CD4-positive, alpha-beta T cell (primary cell): ENCODE measurements at regions not wholly inside any gene's neighbourhood (a gene's known extent, or its start where the extent isn't known, plus 50 kb on each side); places are given as distances from the start of the nearest gene placed in this dataset.

Source experiments
- ATAC-seq: fragments of 200-7000 bp; cut with Tn5 transposase; one replicate; pipeline ENCODE4 v1.10.0; 2022; ENCODE audit warnings: mild to moderate bottlenecking; ENCODE audit not compliant: poor library complexity
- CTCF ChIA-PET: fragments of 350-600 bp; sonication (Branson Sonifier 250); formaldehyde crosslinking; loops from one replicate; lab custom pipeline; 2021; ENCODE audit warnings: antibody characterized with exemption, inconsistent platforms; lab: Charles Lee
- POLR2A ChIA-PET: fragments of 350-600 bp; sonication (Branson Sonifier 250); formaldehyde crosslinking; loops from one replicate; lab custom pipeline; 2021; ENCODE audit warnings: antibody characterized with exemption, inconsistent platforms; lab: Charles Lee
- DNase-seq, 14 experiments: peaks; one replicate each; pipeline ENCODE4 v3.0.0-alpha.2; 2013 to 2020; ENCODE audit warnings: mixed read lengths in 2 of 14
- H3K27ac ChIP-seq, 2 donors: one replicate each; pipeline versions ENCODE4 v1.5.1 to v1.7.0; 2013; ENCODE audit warnings: low read length in 2 of 2, low read depth in 1 of 2, mild to moderate bottlenecking in 1 of 2
- H3K27me3 ChIP-seq, 2 experiments: 1 replicate in 1 of 2; 2 replicates in 1 of 2; pipeline versions ENCODE4 v1.6.1 to v1.7.0; 2013; ENCODE audit warnings: low read length in 2 of 2, control low read depth in 1 of 2, mild to moderate bottlenecking in 1 of 2, moderate library complexity in 1 of 2; ENCODE audit not compliant: insufficient read depth in 2 of 2, control insufficient read depth in 1 of 2
- H3K36me3 ChIP-seq: one replicate; pipeline ENCODE4 v1.6.1; 2013; ENCODE audit warnings: low read length, control low read depth; ENCODE audit not compliant: insufficient read depth
- H3K4me1 ChIP-seq: one replicate; pipeline ENCODE4 v1.6.1; 2013; ENCODE audit warnings: low read length, control low read depth; ENCODE audit not compliant: insufficient read depth
- H3K4me3 ChIP-seq: one replicate; pipeline ENCODE4 v1.5.1; 2013; ENCODE audit warnings: mild to moderate bottlenecking, low read length, moderate library complexity
- H3K9me3 ChIP-seq, 2 experiments: 1 replicate in 1 of 2; 2 replicates in 1 of 2; pipeline versions ENCODE4 v1.6.1 to v1.7.0; 2013; ENCODE audit warnings: low read length in 2 of 2, mild to moderate bottlenecking in 2 of 2, control low read depth in 1 of 2, moderate library complexity in 1 of 2; ENCODE audit not compliant: control insufficient read depth in 1 of 2, insufficient read depth in 1 of 2
- H3K27ac Mint-ChIP-seq: one replicate; pipeline ENCODE4 v1.8.0; 2020; ENCODE audit warnings: mixed read lengths
- H3K27me3 Mint-ChIP-seq: one replicate; pipeline ENCODE4 v1.8.0; 2021; ENCODE audit warnings: mixed read lengths
- H3K36me3 Mint-ChIP-seq: one replicate; pipeline ENCODE4 v1.8.0; 2021; ENCODE audit warnings: low read depth, mixed read lengths
- H3K4me1 Mint-ChIP-seq: one replicate; pipeline ENCODE4 v1.8.0; 2021; ENCODE audit warnings: low read depth, mixed read lengths
- H3K4me3 Mint-ChIP-seq: one replicate; pipeline ENCODE4 v1.8.0; 2020; ENCODE audit warnings: mild to moderate bottlenecking, mixed read lengths
- H3K9me3 Mint-ChIP-seq: one replicate; pipeline ENCODE4 v1.8.0; 2020; ENCODE audit warnings: mixed read lengths
- intact Hi-C, 2 experiments: fragments of 100-400 bp; cut with DNase I in 1 of 2; cut with micrococcal nuclease in 1 of 2; formaldehyde crosslinking; loops; one replicate each; pipeline versions ENCODE4 v1.15.1 to v1.9.0; 2023 to 2025; cut with DNase I, micrococcal nuclease
- TF ChIP-seq, protein P1 (sequence below): fragments of 200-600 bp; IDR thresholded peaks from one replicate; pipeline ENCODE4 v1.8.0; 2022; ENCODE audit warnings: antibody characterized with exemption, mild to moderate bottlenecking

DNA sequence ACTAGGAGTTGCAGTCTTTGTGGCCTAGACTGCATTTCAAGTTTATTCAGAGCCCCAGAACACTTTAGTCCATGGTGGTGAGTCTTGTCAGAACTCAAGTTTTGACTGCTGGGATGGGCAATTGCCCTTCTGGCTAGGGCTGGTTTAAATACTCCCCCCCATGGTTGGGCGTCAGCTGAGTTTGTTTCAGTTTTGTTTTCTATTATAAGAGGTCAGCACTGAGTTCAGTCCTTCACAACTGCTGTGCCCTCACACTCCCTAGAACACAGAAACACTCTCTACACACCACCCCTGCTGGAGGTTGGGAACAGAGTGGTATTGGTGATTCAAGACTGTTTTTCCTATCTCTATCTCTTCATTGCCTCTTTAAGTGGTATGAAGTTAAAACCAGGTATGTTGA lies 217.0 kb downstream of the GUCY2F start:
- intact Hi-C loops, result loop anchor here in 1 of 2 experiments (5.0 kb wide), 1 partner anchor 93 kb away; no protein-coding TSS in a partner anchor
- H3K4me3 ChIP-seq, result no peak overlapping the region
- ChIA-PET CTCF (no interaction called here), POLR2A (no interaction called here)
- TF ChIP-seq, protein P1, sequence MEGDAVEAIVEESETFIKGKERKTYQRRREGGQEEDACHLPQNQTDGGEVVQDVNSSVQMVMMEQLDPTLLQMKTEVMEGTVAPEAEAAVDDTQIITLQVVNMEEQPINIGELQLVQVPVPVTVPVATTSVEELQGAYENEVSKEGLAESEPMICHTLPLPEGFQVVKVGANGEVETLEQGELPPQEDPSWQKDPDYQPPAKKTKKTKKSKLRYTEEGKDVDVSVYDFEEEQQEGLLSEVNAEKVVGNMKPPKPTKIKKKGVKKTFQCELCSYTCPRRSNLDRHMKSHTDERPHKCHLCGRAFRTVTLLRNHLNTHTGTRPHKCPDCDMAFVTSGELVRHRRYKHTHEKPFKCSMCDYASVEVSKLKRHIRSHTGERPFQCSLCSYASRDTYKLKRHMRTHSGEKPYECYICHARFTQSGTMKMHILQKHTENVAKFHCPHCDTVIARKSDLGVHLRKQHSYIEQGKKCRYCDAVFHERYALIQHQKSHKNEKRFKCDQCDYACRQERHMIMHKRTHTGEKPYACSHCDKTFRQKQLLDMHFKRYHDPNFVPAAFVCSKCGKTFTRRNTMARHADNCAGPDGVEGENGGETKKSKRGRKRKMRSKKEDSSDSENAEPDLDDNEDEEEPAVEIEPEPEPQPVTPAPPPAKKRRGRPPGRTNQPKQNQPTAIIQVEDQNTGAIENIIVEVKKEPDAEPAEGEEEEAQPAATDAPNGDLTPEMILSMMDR, result no peak
- no peaks in the 10 kb centered on the region for H3K36me3 Mint-ChIP-seq
- H3K4me1 Mint-ChIP-seq, result no peaks in the 10 kb centered on the region
- no peak overlapping the region for H3K27ac ChIP-seq
- H3K9me3 Mint-ChIP-seq, result no peaks in the 10 kb centered on the region
- H3K9me3 ChIP-seq, result peaks cover 0 to 5% of the 10 kb centered on the region in 2 experiments
- no peaks in the 10 kb centered on the region for H3K4me1 ChIP-seq
- ATAC-seq, result no peak
- no peak for DNase-seq
- no peaks in the 10 kb centered on the region for H3K27me3 ChIP-seq
- no peaks in the 10 kb centered on the region for H3K27me3 Mint-ChIP-seq
- H3K4me3 Mint-ChIP-seq, result no peak overlapping the region
- no peaks in the 10 kb centered on the region for H3K36me3 ChIP-seq
- H3K27ac Mint-ChIP-seq, result no peak overlapping the region

DNA sequence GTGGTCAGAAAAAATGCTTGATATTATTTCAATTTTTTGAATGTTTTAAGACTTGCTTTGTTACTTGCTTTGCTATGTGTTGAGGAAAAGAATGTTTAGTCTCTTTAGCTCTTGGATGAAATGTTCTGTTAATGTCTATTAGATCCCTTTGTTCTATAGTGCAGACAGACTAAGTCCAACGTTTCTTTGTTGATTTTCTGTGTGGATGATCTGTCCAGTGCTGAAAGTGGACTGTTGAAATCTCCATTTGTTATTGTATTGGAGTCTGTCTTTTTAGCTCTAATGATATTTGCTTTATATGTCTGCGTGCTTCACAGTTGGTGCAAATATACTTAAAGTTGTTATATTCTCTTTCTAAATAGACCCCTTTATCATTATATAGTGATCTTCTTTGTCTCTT lies 220.6 kb downstream of the GUCY2F start:
- ChIA-PET CTCF (no interaction called here), POLR2A (no interaction called here)
- intact Hi-C loops, result no loop called here
- H3K9me3 ChIP-seq, result peaks cover 0 to 5% of the 10 kb centered on the region in 2 experiments
- H3K27ac Mint-ChIP-seq, result no peak overlapping the region
- no peaks in the 10 kb centered on the region for H3K27me3 ChIP-seq
- TF ChIP-seq, protein P1, result no peak
- no peak overlapping the region for H3K4me3 ChIP-seq
- H3K27me3 Mint-ChIP-seq, result no peaks in the 10 kb centered on the region
- DNase-seq, result no peak
- no peak for ATAC-seq
- no peaks in the 10 kb centered on the region for H3K4me1 Mint-ChIP-seq
- no peak overlapping the region for H3K4me3 Mint-ChIP-seq
- H3K4me1 ChIP-seq, result no peaks in the 10 kb centered on the region
- H3K36me3 ChIP-seq, result no peaks in the 10 kb centered on the region
- no peaks in the 10 kb centered on the region for H3K9me3 Mint-ChIP-seq
- no peaks in the 10 kb centered on the region for H3K36me3 Mint-ChIP-seq
- H3K27ac ChIP-seq, result no peak overlapping the region

DNA sequence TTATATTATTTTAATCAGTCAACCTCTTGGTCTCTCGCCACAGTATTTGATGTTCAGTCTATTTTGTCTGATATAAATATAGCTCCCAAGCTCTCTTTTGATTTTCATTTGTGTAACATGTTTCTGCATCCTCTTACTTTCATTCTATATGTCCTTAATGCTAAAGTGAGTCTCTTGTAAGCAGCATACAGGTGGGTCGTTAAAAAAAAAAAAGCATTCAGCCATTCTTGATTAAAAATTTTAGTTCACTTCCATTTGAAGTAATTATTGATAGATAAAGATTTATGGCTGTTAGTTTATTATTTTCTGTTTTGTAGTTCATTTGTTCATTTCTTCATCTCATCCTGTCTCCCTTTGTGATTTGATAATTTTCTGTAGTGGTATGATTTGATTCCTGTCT lies 229.1 kb downstream of the GUCY2F start:
- H3K27ac Mint-ChIP-seq, result no peak overlapping the region
- Histone ChIP-seq H3K36me3 (no peaks in the 10 kb centered on the region), H3K27me3 (no peaks in the 10 kb centered on the region), H3K9me3 (no peaks in the 10 kb centered on the region), H3K4me1 (no peaks in the 10 kb centered on the region), H3K27ac (no peak overlapping the region), H3K4me3 (no peak overlapping the region)
- ATAC-seq (no peak), DNase-seq (no peak)
- H3K27me3 Mint-ChIP-seq, result no peaks in the 10 kb centered on the region
- CTCF ChIA-PET, result no interaction called here
- TF ChIP-seq, protein P1, result no peak
- no peaks in the 10 kb centered on the region for H3K4me1 Mint-ChIP-seq
- no peaks in the 10 kb centered on the region for H3K36me3 Mint-ChIP-seq
- H3K9me3 Mint-ChIP-seq, result peaks cover 3% of the 10 kb centered on the region
- POLR2A ChIA-PET, result no interaction called here
- H3K4me3 Mint-ChIP-seq, result no peak overlapping the region
- intact Hi-C loops, result no loop called here
